Neural progenitor cell (in vitro differentiated cells): ENCODE measurements at regions not wholly inside any gene's neighbourhood (a gene's known extent, or its start where the extent isn't known, plus 50 kb on each side); places are given as distances from the start of the nearest gene placed in this dataset.
A peak's percentile ranks its signal among the peaks of the same experiment; 100 is the strongest.

ENCODE experiments used
- DNase-seq: peaks from one replicate; pipeline ENCODE4 v3.0.0-alpha.2; 2016; ENCODE audit warnings: low spot score
- H2AFZ ChIP-seq: fragments of 200-600 bp; sonication (generic); replicated peaks from 2 replicates; pipeline ENCODE4 v1.6.1; 2016; ENCODE audit warnings: antibody characterized with exemption
- H3F3A ChIP-seq: fragments of 200-600 bp; sonication (generic); 2 replicates; pipeline ENCODE4 v1.6.1; 2016; ENCODE audit warnings: antibody characterized with exemption, low read depth
- H3K27ac ChIP-seq: fragments of 200-600 bp; sonication (generic); 2 replicates; pipeline ENCODE4 v1.5.1; 2016; ENCODE audit warnings: mild to moderate bottlenecking
- H3K27me3 ChIP-seq: fragments of 200-600 bp; sonication (generic); 2 replicates; pipeline ENCODE4 v1.6.1; 2016; ENCODE audit warnings: mild to moderate bottlenecking, moderate library complexity
- H3K36me3 ChIP-seq: fragments of 200-600 bp; sonication (generic); 2 replicates; pipeline ENCODE4 v1.5.1; 2016
- H3K4me1 ChIP-seq: fragments of 200-600 bp; sonication (generic); 2 replicates; pipeline ENCODE4 v1.6.1; 2016; ENCODE audit warnings: mixed run types
- H3K4me2 ChIP-seq: fragments of 200-600 bp; sonication (generic); 2 replicates; pipeline ENCODE4 v1.6.1; 2016
- H3K4me3 ChIP-seq: fragments of 200-600 bp; sonication (generic); 2 replicates; pipeline ENCODE4 v1.5.1; 2016
- H3K79me2 ChIP-seq: fragments of 200-600 bp; sonication (generic); 2 replicates; pipeline ENCODE4 v1.6.1; 2016; ENCODE audit warnings: low read depth
- H3K9ac ChIP-seq: fragments of 200-600 bp; sonication (generic); 2 replicates; pipeline ENCODE4 v1.6.1; 2016
- H3K9me3 ChIP-seq: fragments of 200-600 bp; sonication (generic); 2 replicates; pipeline ENCODE4 v1.5.1; 2016; ENCODE audit warnings: low read depth
- H4K20me1 ChIP-seq: fragments of 200-600 bp; sonication (generic); 2 replicates; pipeline ENCODE4 v1.6.1; 2016; ENCODE audit warnings: low read depth
- H3K27ac Mint-ChIP-seq: 3 replicates; pipeline ENCODE4 v1.8.0; 2021; ENCODE audit warnings: mixed read lengths
- H3K27me3 Mint-ChIP-seq: 2 replicates; pipeline ENCODE4 v1.8.0; 2022; ENCODE audit warnings: low read depth, mild to moderate bottlenecking, inconsistent platforms, moderate library complexity, mixed read lengths; ENCODE audit not compliant: insufficient read depth
- H3K36me3 Mint-ChIP-seq: 3 replicates; pipeline ENCODE4 v1.8.0; 2021; ENCODE audit warnings: mixed read lengths
- H3K4me1 Mint-ChIP-seq: 3 replicates; pipeline ENCODE4 v1.8.0; 2021; ENCODE audit warnings: mixed read lengths
- H3K4me3 Mint-ChIP-seq: 3 replicates; pipeline ENCODE4 v1.8.0; 2021; ENCODE audit warnings: mild to moderate bottlenecking, moderate library complexity, mixed read lengths
- H3K9me3 Mint-ChIP-seq: 3 replicates; pipeline ENCODE4 v1.8.0; 2020; ENCODE audit warnings: mixed read lengths
- CTCF ChIP-seq: fragments of 200-600 bp; sonication (generic); IDR thresholded peaks from 2 replicates; pipeline ENCODE4 v1.5.1; 2017; ENCODE audit warnings: antibody characterized with exemption, mild to moderate bottlenecking
- EZH2 ChIP-seq: fragments of 200-600 bp; sonication (generic); IDR thresholded peaks from 2 replicates; pipeline ENCODE4 v1.6.1; 2017; ENCODE audit warnings: antibody characterized with exemption, mild to moderate bottlenecking, moderate library complexity
- EZH2phosphoT487 ChIP-seq: fragments of 200-600 bp; sonication (generic); IDR thresholded peaks from 2 replicates; pipeline ENCODE4 v1.6.1; 2017; ENCODE audit warnings: antibody characterized with exemption

- TF ChIP-seq EZH2 = no peak
- TF ChIP-seq EZH2phosphoT487 = no peak
- no peak for TF ChIP-seq CTCF
- Mint-ChIP-seq H3K27ac (peak overlapping the region; percentile 87), H3K4me3 (no peak overlapping the region), H3K27me3 (peaks cover 5% of the 10 kb centered on the region), H3K9me3 (no peaks in the 10 kb centered on the region), H3K4me1 (peaks cover 50% of the 10 kb centered on the region), H3K36me3 (no peaks in the 10 kb centered on the region)
- no peak for DNase-seq
- Histone ChIP-seq H3F3A (peaks cover 57% of the 10 kb centered on the region), H3K36me3 (no peaks in the 10 kb centered on the region), H2AFZ (no peak overlapping the region), H3K4me3 (no peak overlapping the region), H3K27ac (peak overlapping the region; percentile 94), H3K79me2 (no peaks in the 10 kb centered on the region), H3K4me1 (peaks cover 53% of the 10 kb centered on the region), H4K20me1 (no peaks in the 10 kb centered on the region), H3K9ac (no peak overlapping the region), H3K9me3 (no peaks in the 10 kb centered on the region), H3K27me3 (no peaks in the 10 kb centered on the region), H3K4me2 (peak overlapping the region; percentile 79)
Measured at GRCh38 chr5:123873846-123874245, 361.9 kb downstream of the CSNK1G3 start.

DNA sequence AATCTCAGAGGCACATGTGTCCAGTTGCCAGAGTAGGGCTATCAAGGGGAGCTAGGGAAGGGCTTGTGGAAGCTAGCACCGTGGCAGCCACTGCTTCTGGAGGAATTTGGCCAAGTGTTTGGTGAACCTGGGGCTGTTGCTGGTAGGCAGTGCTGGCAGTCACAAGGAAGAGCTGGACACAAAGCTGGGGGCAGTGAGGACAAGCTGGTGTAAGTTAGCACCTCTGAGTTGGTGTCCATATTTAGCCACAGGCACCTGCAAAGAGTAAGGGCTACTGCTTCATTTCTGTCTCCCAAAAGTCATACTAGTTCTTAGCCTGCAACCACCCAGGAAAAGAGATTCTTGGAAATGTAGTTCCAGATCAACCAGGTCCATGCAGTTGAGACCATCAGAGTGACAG, 359.4 kb downstream of the CSNK1G3 start:
- no peaks in the 10 kb centered on the region for H4K20me1 ChIP-seq
- no peak overlapping the region for H3K9ac ChIP-seq
- H2AFZ ChIP-seq = no peak overlapping the region
- no peaks in the 10 kb centered on the region for H3K27me3 Mint-ChIP-seq
- peaks cover 39% of the 10 kb centered on the region for H3F3A ChIP-seq
- H3K36me3 ChIP-seq = no peaks in the 10 kb centered on the region
- no peaks in the 10 kb centered on the region for H3K9me3 ChIP-seq
- TF ChIP-seq EZH2 (no peak), CTCF (no peak), EZH2phosphoT487 (no peak)
- H3K4me1 Mint-ChIP-seq = peaks cover 50% of the 10 kb centered on the region
- no peaks in the 10 kb centered on the region for H3K79me2 ChIP-seq
- H3K27me3 ChIP-seq = no peaks in the 10 kb centered on the region
- no peak for DNase-seq
- H3K27ac Mint-ChIP-seq = peak overlapping the region; percentile 3
- H3K27ac ChIP-seq = no peak overlapping the region
- no peak overlapping the region for H3K4me3 ChIP-seq
- peaks cover 37% of the 10 kb centered on the region for H3K4me1 ChIP-seq
- peaks cover 3% of the 10 kb centered on the region for H3K36me3 Mint-ChIP-seq
- H3K4me2 ChIP-seq = no peak overlapping the region
- peaks cover 4% of the 10 kb centered on the region for H3K9me3 Mint-ChIP-seq
- no peak overlapping the region for H3K4me3 Mint-ChIP-seq

GRCh38 chr5:123868881-123869280, 356.9 kb downstream of the CSNK1G3 start:
- peaks cover 17% of the 10 kb centered on the region for H3K4me1 ChIP-seq
- no peak overlapping the region for H3K9ac ChIP-seq
- no peaks in the 10 kb centered on the region for H3K27me3 Mint-ChIP-seq
- H3K36me3 Mint-ChIP-seq = peaks cover 3% of the 10 kb centered on the region
- H3K27me3 ChIP-seq = no peaks in the 10 kb centered on the region
- no peaks in the 10 kb centered on the region for H3K36me3 ChIP-seq
- peaks cover 26% of the 10 kb centered on the region for H3K4me1 Mint-ChIP-seq
- H3K4me3 Mint-ChIP-seq = no peak overlapping the region
- H3K27ac ChIP-seq = no peak overlapping the region
- H3K9me3 Mint-ChIP-seq = peaks cover 4% of the 10 kb centered on the region
- no peak overlapping the region for H3K4me3 ChIP-seq
- no peak overlapping the region for H2AFZ ChIP-seq
- peaks cover 14% of the 10 kb centered on the region for H3F3A ChIP-seq
- H3K79me2 ChIP-seq = no peaks in the 10 kb centered on the region
- no peak for DNase-seq
- H4K20me1 ChIP-seq = no peaks in the 10 kb centered on the region
- no peak for TF ChIP-seq CTCF
- TF ChIP-seq EZH2phosphoT487 = no peak
- no peak for TF ChIP-seq EZH2
- no peaks in the 10 kb centered on the region for H3K9me3 ChIP-seq
- no peak overlapping the region for H3K4me2 ChIP-seq
- no peak overlapping the region for H3K27ac Mint-ChIP-seq
